H1 (cell line): ENCODE measurements at regions not wholly inside any gene's neighbourhood (a gene's known extent, or its start where the extent isn't known, plus 50 kb on each side); places are given as distances from the start of the nearest gene placed in this dataset.

ENCODE experiments used
- CTCF ChIA-PET: fragments of 300-600 bp; sonication (Branson Sonifier 250); formaldehyde crosslinking; loops from one replicate; lab custom pipeline; 2021; ENCODE audit not compliant: partially characterized antibody; lab: Charles Lee
- POLR2A ChIA-PET: fragments of 300-600 bp; sonication (Branson Sonifier 250); formaldehyde crosslinking; loops from one replicate; lab custom pipeline; 2021; ENCODE audit warnings: inconsistent platforms; ENCODE audit not compliant: partially characterized antibody; lab: Charles Lee
- DNase-seq, 2 experiments: peaks; one replicate each; pipeline versions ENCODE4 v3.0.0 to v3.0.0-alpha.2; 2010 to 2022; ENCODE audit warnings: low spot score in 2 of 2, low read depth in 1 of 2, mixed read lengths in 1 of 2
- FAIRE-seq: peaks from 2 replicates; lab custom pipeline; 2011; peaks lifted over from hg19 to GRCh38; lab: Jason Lieb, UNC
- H2AFZ ChIP-seq: 2 replicates; pipeline ENCODE4 v1.8.1; 2012; ENCODE audit warnings: low read length, inconsistent platforms
- H2AK5ac ChIP-seq: 2 replicates; pipeline ENCODE4 v1.6.1; 2013; ENCODE audit warnings: low read depth, low read length
- H2BK120ac ChIP-seq: replicated peaks from 2 replicates; pipeline ENCODE3; 2013; ENCODE audit warnings: low read depth, low read length, inconsistent platforms
- H2BK12ac ChIP-seq: 2 replicates; pipeline ENCODE4 v1.6.1; 2013; ENCODE audit warnings: low read depth, low read length
- H2BK15ac ChIP-seq: 2 replicates; pipeline ENCODE4 v1.6.1; 2013; ENCODE audit warnings: low read length
- H2BK20ac ChIP-seq: 2 replicates; pipeline ENCODE4 v1.6.1; 2013; ENCODE audit warnings: low read length
- H2BK5ac ChIP-seq: 2 replicates; pipeline ENCODE4 v1.6.1; 2013; ENCODE audit warnings: low read depth, low read length
- H3K14ac ChIP-seq: 2 replicates; pipeline ENCODE4 v1.6.1; 2013; ENCODE audit warnings: inconsistent platforms; ENCODE audit not compliant: insufficient read length
- H3K18ac ChIP-seq: 2 replicates; pipeline ENCODE4 v1.6.1; 2013; ENCODE audit warnings: low read length; ENCODE audit errors: extremely low read depth
- H3K23ac ChIP-seq: 2 replicates; pipeline ENCODE4 v1.6.1; 2013; ENCODE audit warnings: inconsistent platforms; ENCODE audit not compliant: insufficient read length
- H3K23me2 ChIP-seq: 2 replicates; pipeline ENCODE4 v1.6.1; 2013; ENCODE audit warnings: low read depth, low read length
- H3K27ac ChIP-seq: 2 replicates; pipeline ENCODE4 v1.6.1; 2011; ENCODE audit warnings: low read depth, low read length, inconsistent platforms
- H3K27me3 ChIP-seq, 4 experiments: replicated peaks in 1 of 4; 1 replicate in 1 of 4; 2 replicates in 3 of 4; pipeline versions ENCODE4 v1.6.1 to v1.8.1; 2011 to 2013; ENCODE audit warnings: low read length in 3 of 4, mild to moderate bottlenecking in 3 of 4, inconsistent platforms in 2 of 4, mixed read lengths in 2 of 4, moderate library complexity in 1 of 4; ENCODE audit not compliant: control insufficient read depth in 3 of 4, insufficient read depth in 3 of 4; ENCODE audit errors: extremely low read depth in 1 of 4
- H3K36me3 ChIP-seq, 4 experiments: 2 replicates each; pipeline versions ENCODE4 v1.6.1 to v1.8.1; 2011 to 2013; ENCODE audit warnings: mild to moderate bottlenecking in 4 of 4, low read length in 3 of 4, moderate library complexity in 2 of 4, control low read depth in 1 of 4, inconsistent platforms in 1 of 4; ENCODE audit not compliant: insufficient read depth in 4 of 4, control insufficient read depth in 2 of 4
- H3K4ac ChIP-seq: replicated peaks from 2 replicates; pipeline ENCODE3; 2013; ENCODE audit warnings: low read length, low read depth, mixed read lengths, inconsistent platforms; ENCODE audit not compliant: insufficient read length
- H3K4me1 ChIP-seq, 4 experiments: replicated peaks in 1 of 4; 1 replicate in 1 of 4; 2 replicates in 3 of 4; pipeline versions ENCODE4 v1.6.1 to v1.8.1; 2011 to 2013; ENCODE audit warnings: low read length in 3 of 4, inconsistent platforms in 2 of 4, mixed read lengths in 1 of 4; ENCODE audit not compliant: insufficient read depth in 4 of 4, control insufficient read depth in 3 of 4
- H3K4me2 ChIP-seq, 2 experiments: 2 replicates each; pipeline versions ENCODE4 v1.6.1 to v1.8.1; 2011 to 2013; ENCODE audit warnings: low read depth in 2 of 2, low read length in 2 of 2, control low read depth in 1 of 2, inconsistent platforms in 1 of 2, mild to moderate bottlenecking in 1 of 2; ENCODE audit not compliant: insufficient read depth in 1 of 2
- H3K4me3 ChIP-seq, 4 experiments: fragments of 200-600, 300-600 bp in 1 of 4; sonication (generic), shearing (Covaris generic), sonication (Bioruptor Twin) in 1 of 4; 2 replicates each; pipeline versions ENCODE4 v1.5.1 to v1.8.1; 2011 to 2016; ENCODE audit warnings: low read length in 4 of 4, low read depth in 3 of 4, control low read depth in 2 of 4, inconsistent platforms in 2 of 4, mild to moderate bottlenecking in 2 of 4, mixed read lengths in 1 of 4, moderate library complexity in 1 of 4; ENCODE audit not compliant: insufficient read depth in 2 of 4; ENCODE audit errors: extremely low read depth in 1 of 4
- H3K56ac ChIP-seq: replicated peaks from 2 replicates; pipeline ENCODE3; 2013; ENCODE audit warnings: low read depth, mild to moderate bottlenecking, mixed read lengths, low read length, inconsistent platforms; ENCODE audit not compliant: insufficient read length
- H3K79me1 ChIP-seq: 2 replicates; pipeline ENCODE4 v1.6.1; 2013; ENCODE audit warnings: low read depth, low read length, control low read depth
- H3K79me2 ChIP-seq, 2 experiments: 2 replicates each; pipeline versions ENCODE4 v1.6.1 to v1.8.1; 2012 to 2013; ENCODE audit warnings: low read length in 2 of 2, mild to moderate bottlenecking in 2 of 2, inconsistent platforms in 1 of 2; ENCODE audit not compliant: insufficient read depth in 2 of 2, control insufficient read depth in 1 of 2
- H3K9ac ChIP-seq, 4 experiments: replicated peaks in 1 of 4; 1 replicate in 1 of 4; 2 replicates in 3 of 4; pipeline versions ENCODE4 v1.6.1 to v1.8.1; 2011 to 2013; ENCODE audit warnings: low read depth in 3 of 4, low read length in 3 of 4, control low read depth in 2 of 4, mild to moderate bottlenecking in 2 of 4, moderate library complexity in 2 of 4, inconsistent platforms in 1 of 4; ENCODE audit errors: extremely low read depth in 1 of 4
- H3K9me3 ChIP-seq, 2 experiments: 2 replicates each; pipeline versions ENCODE4 v1.6.1 to v1.8.1; 2012 to 2013; ENCODE audit warnings: mild to moderate bottlenecking in 2 of 2, moderate library complexity in 2 of 2, control low read depth in 1 of 2, inconsistent platforms in 1 of 2, low read depth in 1 of 2, low read length in 1 of 2, mixed read lengths in 1 of 2; ENCODE audit not compliant: insufficient read depth in 2 of 2
- H4K20me1 ChIP-seq, 2 experiments: replicated peaks in 1 of 2; 2 replicates each; pipeline versions ENCODE3 to v1.8.1; 2011 to 2013; ENCODE audit warnings: inconsistent platforms in 2 of 2, low read length in 2 of 2, mild to moderate bottlenecking in 1 of 2; ENCODE audit not compliant: insufficient read depth in 2 of 2, control insufficient read depth in 1 of 2
- H4K5ac ChIP-seq: 2 replicates; pipeline ENCODE4 v1.6.1; 2013; ENCODE audit warnings: low read length, low read depth, mixed read lengths, inconsistent platforms; ENCODE audit not compliant: insufficient read length
- H4K8ac ChIP-seq: 2 replicates; pipeline ENCODE4 v1.8.0; 2013; ENCODE audit warnings: mild to moderate bottlenecking, moderate library complexity, low read length, inconsistent platforms; ENCODE audit not compliant: insufficient read depth; ENCODE audit errors: extremely low read depth
- H4K91ac ChIP-seq: replicated peaks from 2 replicates; pipeline ENCODE3; 2013; ENCODE audit warnings: low read length, mixed read lengths, inconsistent platforms; ENCODE audit not compliant: insufficient read length
- CBX8 ChIP-seq: fragments of 300-800, 300-1000 bp; sonication (generic); IDR thresholded peaks from 2 replicates; pipeline ENCODE4 v1.7.1; 2016; ENCODE audit warnings: low read depth, low read length, borderline replicate concordance
- CHD2 ChIP-seq: IDR thresholded peaks from 2 replicates; pipeline ENCODE4 v1.6.1; 2012; ENCODE audit warnings: low read length, improper control_type of control experiment
- CTBP2 ChIP-seq: IDR thresholded peaks from 2 replicates; pipeline ENCODE4 v1.7.0; 2011; ENCODE audit warnings: borderline replicate concordance, mild to moderate bottlenecking, moderate library complexity, mixed read lengths, low read length; ENCODE audit not compliant: insufficient read depth, insufficient read length
- EP300 ChIP-seq, 2 experiments: IDR thresholded peaks; 1 replicate in 1 of 2; 2 replicates in 1 of 2; pipeline ENCODE4 v1.6.1; 2011 to 2012; ENCODE audit warnings: low read depth in 2 of 2, low read length in 2 of 2, mild to moderate bottlenecking in 2 of 2, borderline replicate concordance in 1 of 2, inconsistent platforms in 1 of 2, moderate library complexity in 1 of 2
- HDAC2 ChIP-seq, 2 experiments: fragments of 300-600 bp in 1 of 2; sonication (generic) in 1 of 2; IDR thresholded peaks; 2 replicates each; pipeline ENCODE4 v1.6.1; 2011 to 2012; ENCODE audit warnings: low read depth in 2 of 2, low read length in 2 of 2, mild to moderate bottlenecking in 2 of 2, moderate library complexity in 2 of 2, borderline replicate concordance in 1 of 2, inconsistent platforms in 1 of 2
- HDAC6 ChIP-seq: IDR thresholded peaks from one replicate; pipeline ENCODE4 v1.7.1; 2012; ENCODE audit warnings: low read depth, mild to moderate bottlenecking, inconsistent platforms, low read length, moderate library complexity
- JUND ChIP-seq: IDR thresholded peaks from 2 replicates; pipeline ENCODE4 v1.6.1; 2011; ENCODE audit warnings: mild to moderate bottlenecking, improper control_type of control experiment, low read length
- POLR2AphosphoS5 ChIP-seq: IDR thresholded peaks from 2 replicates; pipeline ENCODE4 v1.6.1; 2011; ENCODE audit warnings: low read depth, low read length
- RNF2 ChIP-seq: fragments of 200-900, 300-1000 bp; sonication (generic); IDR thresholded peaks from 2 replicates; pipeline ENCODE4 v1.7.1; 2016; ENCODE audit warnings: borderline replicate concordance, low read depth, mild to moderate bottlenecking, antibody characterized with exemption, low read length; ENCODE audit not compliant: poor library complexity, severe bottlenecking; ENCODE audit errors: missing control alignments
- SIX5 ChIP-seq: IDR thresholded peaks from 2 replicates; pipeline ENCODE4 v1.6.1; 2011; ENCODE audit warnings: mild to moderate bottlenecking, low read depth, low read length
- SP4 ChIP-seq: IDR thresholded peaks from 2 replicates; pipeline ENCODE4 v1.6.1; 2012; ENCODE audit warnings: low read length, inconsistent platforms
- TAF7 ChIP-seq: optimal IDR thresholded peaks from 2 replicates; pipeline ENCODE3; 2011; ENCODE audit warnings: low read depth, mild to moderate bottlenecking, inconsistent platforms, low read length, moderate library complexity, borderline replicate concordance
- TEAD4 ChIP-seq: IDR thresholded peaks from 2 replicates; pipeline ENCODE4 v1.6.1; 2012; ENCODE audit warnings: low read depth, low read length, inconsistent platforms, mixed read lengths
- WGBS, 2 experiments: shearing (Covaris generic) in 1 of 2; methylation state at CpG; one replicate each; pipeline versions ENCODE4 v1.1.6 to v1.1.7; 2013 to 2015; ENCODE audit warnings: low lambda C conversion rate in 2 of 2, mixed read lengths in 2 of 2, inconsistent platforms in 1 of 2, low coverage in 1 of 2, missing lambda C conversion rate in 1 of 2; ENCODE audit not compliant: insufficient replicate concordance in 2 of 2, insufficient coverage in 1 of 2, insufficient read length in 1 of 2; ENCODE audit errors: extremely low coverage in 1 of 2, missing lambda C conversion rate in 1 of 2; 5-methylcytosine and 5-hydroxymethylcytosine counted together
- TF ChIP-seq, protein P1 (sequence below): IDR thresholded peaks from 2 replicates; pipeline ENCODE4 v1.6.1; 2011; ENCODE audit warnings: low read depth, mild to moderate bottlenecking, low read length; ENCODE audit not compliant: insufficient read depth

GRCh38 chr5:167923396-167923795 lies 368.0 kb upstream of the WWC1 start:
- no peak overlapping the region for H2AK5ac ChIP-seq
- WGBS, 2 experiments: 96% methylated on average over 4 of the region's 4 CpGs; no CpG with 5 or more reads in 1 of the 2 experiments
- no peak overlapping the region for H3K27ac ChIP-seq
- no peak overlapping the region for H4K91ac ChIP-seq
- DNase-seq (no peak), FAIRE-seq (no peak)
- no peaks in the 10 kb centered on the region; a peak in 1 of 4 replicates for H3K9me3 ChIP-seq
- POLR2A ChIA-PET: no interaction called here
- H4K20me1 ChIP-seq: no peaks in the 10 kb centered on the region
- H2BK12ac ChIP-seq: no peak overlapping the region
- no peak overlapping the region for H3K18ac ChIP-seq
- no peak overlapping the region for H2BK120ac ChIP-seq
- no peak overlapping the region for H3K23ac ChIP-seq
- no peak overlapping the region for H3K14ac ChIP-seq
- no peak overlapping the region for H3K4me3 ChIP-seq
- no peak overlapping the region for H2BK5ac ChIP-seq
- no peak overlapping the region for H4K8ac ChIP-seq
- H3K4me2 ChIP-seq: no peak overlapping the region
- H2AFZ ChIP-seq: no peak overlapping the region
- H3K79me1 ChIP-seq: no peaks in the 10 kb centered on the region
- H3K4ac ChIP-seq: no peak overlapping the region
- H3K56ac ChIP-seq: no peak overlapping the region
- no peak overlapping the region for H4K5ac ChIP-seq
- CTCF ChIA-PET: interaction anchor here (1.4 kb wide), 1 partner anchor 20 kb away, joined by 3 read pairs; no protein-coding TSS in a partner anchor
- no peak overlapping the region for H2BK15ac ChIP-seq
- H3K27me3 ChIP-seq: no peaks in the 10 kb centered on the region
- H3K79me2 ChIP-seq: no peaks in the 10 kb centered on the region
- H3K4me1 ChIP-seq: peaks cover 0 to 3% (median 1%) of the 10 kb centered on the region in 4 experiments; a peak in 3 of 7 replicates
- H2BK20ac ChIP-seq: no peak overlapping the region
- H3K9ac ChIP-seq: no peak overlapping the region
- no peaks in the 10 kb centered on the region for H3K23me2 ChIP-seq
- H3K36me3 ChIP-seq: no peaks in the 10 kb centered on the region
- TF ChIP-seq HDAC2 (IDR thresholded peaks at IDR 0.05; ENCODE audit: borderline replicate concordance in 1 of 2, low read depth in 2 of 2, low read length in 2 of 2) (no peak), TAF7 (no peak), HDAC6 (no peak), TEAD4 (no peak), RNF2 (no peak), CHD2 (no peak), POLR2AphosphoS5 (no peak), CTBP2 (no peak), CBX8 (no peak), SIX5 (no peak), EP300 (IDR thresholded peaks at IDR 0.05; ENCODE audit: borderline replicate concordance in 1 of 2, low read depth in 2 of 2, low read length in 2 of 2) (no peak), JUND (no peak), SP4 (no peak)
- TF ChIP-seq, protein P1, sequence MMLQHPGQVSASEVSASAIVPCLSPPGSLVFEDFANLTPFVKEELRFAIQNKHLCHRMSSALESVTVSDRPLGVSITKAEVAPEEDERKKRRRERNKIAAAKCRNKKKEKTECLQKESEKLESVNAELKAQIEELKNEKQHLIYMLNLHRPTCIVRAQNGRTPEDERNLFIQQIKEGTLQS: no peak
